ENCODE measurements at regions not wholly inside any gene's neighbourhood (a gene's known extent, or its start where the extent isn't known, plus 50 kb on each side); places are given as distances from the start of the nearest gene placed in this dataset.

DNA sequence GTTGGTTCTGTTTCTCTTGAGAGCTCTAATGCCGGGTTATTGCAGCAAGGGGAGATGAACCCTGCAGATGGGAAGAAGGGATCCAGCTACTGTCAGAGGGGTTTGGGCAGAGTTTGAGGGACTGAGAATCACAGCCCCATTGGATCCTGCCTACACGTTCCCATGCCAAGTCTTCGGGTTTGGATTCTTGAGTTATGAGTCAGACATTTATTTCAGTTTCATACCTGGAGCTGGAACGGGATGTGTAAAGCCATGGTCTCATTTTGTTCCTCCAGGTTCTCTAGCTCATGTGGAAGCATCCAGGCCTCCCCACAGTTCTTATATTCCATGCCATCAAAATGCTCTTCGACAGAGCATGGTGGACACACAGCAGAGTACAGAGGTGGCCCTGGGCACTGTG is 275.4 kb upstream of the IRX4 start:
- Histone ChIP-seq H3K4me1 (no peaks in the 10 kb centered on the region), H3K27ac (no peak overlapping the region), H3K36me3 (no peaks in the 10 kb centered on the region), H3K4me3 (no peak overlapping the region), H3K9me3 (no peaks in the 10 kb centered on the region), H3K27me3 (no peaks in the 10 kb centered on the region)
- no peak for DNase-seq (ENCODE audit: low spot score)
- TF ChIP-seq, protein P1, sequence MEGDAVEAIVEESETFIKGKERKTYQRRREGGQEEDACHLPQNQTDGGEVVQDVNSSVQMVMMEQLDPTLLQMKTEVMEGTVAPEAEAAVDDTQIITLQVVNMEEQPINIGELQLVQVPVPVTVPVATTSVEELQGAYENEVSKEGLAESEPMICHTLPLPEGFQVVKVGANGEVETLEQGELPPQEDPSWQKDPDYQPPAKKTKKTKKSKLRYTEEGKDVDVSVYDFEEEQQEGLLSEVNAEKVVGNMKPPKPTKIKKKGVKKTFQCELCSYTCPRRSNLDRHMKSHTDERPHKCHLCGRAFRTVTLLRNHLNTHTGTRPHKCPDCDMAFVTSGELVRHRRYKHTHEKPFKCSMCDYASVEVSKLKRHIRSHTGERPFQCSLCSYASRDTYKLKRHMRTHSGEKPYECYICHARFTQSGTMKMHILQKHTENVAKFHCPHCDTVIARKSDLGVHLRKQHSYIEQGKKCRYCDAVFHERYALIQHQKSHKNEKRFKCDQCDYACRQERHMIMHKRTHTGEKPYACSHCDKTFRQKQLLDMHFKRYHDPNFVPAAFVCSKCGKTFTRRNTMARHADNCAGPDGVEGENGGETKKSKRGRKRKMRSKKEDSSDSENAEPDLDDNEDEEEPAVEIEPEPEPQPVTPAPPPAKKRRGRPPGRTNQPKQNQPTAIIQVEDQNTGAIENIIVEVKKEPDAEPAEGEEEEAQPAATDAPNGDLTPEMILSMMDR (IDR thresholded peaks at IDR 0.05): no peak

DNA sequence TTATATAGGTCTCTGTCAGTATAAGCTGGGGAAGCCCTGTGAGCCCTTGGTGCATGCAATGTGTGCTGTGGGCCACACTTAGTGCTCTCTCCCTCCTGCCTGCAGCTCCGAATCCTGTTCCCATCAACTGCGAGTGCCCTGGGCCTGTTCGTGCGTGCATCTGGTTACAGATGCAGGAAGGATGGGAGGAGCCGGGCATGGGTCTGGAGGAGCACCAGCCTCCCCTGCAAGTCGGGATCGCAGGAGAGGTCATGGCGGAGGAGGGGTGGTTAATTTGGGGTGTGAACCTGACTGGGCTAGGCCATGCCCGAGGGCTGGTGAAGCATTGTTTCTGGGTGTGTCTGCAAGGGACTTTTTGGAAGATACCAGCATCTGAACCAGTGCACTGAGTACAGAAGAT is 274.6 kb upstream of the IRX4 start:
- Histone ChIP-seq H3K4me3 (no peak overlapping the region), H3K27ac (no peak overlapping the region), H3K9me3 (no peaks in the 10 kb centered on the region), H3K27me3 (no peaks in the 10 kb centered on the region), H3K4me1 (no peaks in the 10 kb centered on the region), H3K36me3 (no peaks in the 10 kb centered on the region)
- TF ChIP-seq, protein P1 (IDR thresholded peaks at IDR 0.05): no peak
- DNase-seq (ENCODE audit: low spot score): no peak

DNA sequence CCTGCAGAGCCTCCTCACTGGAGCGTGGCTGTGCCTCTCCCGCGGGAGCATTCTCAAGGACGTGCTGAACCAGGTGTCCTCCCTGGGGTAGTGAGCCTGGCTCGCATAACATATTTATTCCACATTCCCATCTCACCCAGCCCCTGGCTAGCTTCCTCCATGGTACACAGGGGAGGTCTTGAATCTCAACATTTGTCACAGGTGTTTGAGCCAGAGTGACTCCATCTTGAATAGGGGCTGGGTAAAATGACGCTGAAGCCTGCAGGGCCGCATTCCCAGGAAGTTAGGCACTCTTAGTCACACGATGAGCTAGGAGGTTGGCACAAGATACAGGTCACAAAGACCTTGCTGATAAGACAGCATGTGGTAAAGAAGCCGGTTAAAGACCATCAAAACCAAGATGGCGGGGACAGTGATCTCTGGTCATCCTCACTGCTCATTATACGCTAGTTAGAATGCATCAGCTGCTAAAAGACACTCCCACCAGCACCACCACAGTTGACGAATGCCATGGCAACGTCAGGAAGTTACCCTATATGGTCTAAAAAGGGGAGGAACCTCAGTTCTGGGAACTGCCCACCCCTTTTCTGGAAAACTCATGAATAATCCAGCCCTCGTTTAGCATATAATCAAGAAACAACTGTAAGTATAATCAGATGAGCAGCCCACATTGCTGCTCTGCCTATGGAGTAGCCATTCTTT is 273.8 kb upstream of the IRX4 start:
- no peak for DNase-seq (ENCODE audit: low spot score)
- H3K36me3 ChIP-seq: no peaks in the 10 kb centered on the region
- H3K27ac ChIP-seq: no peak overlapping the region
- no peaks in the 10 kb centered on the region for H3K27me3 ChIP-seq
- no peaks in the 10 kb centered on the region for H3K4me1 ChIP-seq
- H3K4me3 ChIP-seq: no peak overlapping the region
- no peaks in the 10 kb centered on the region for H3K9me3 ChIP-seq
- TF ChIP-seq, protein P1 (IDR thresholded peaks at IDR 0.05): no peak

GRCh38 chr5:2155556-2155955 is 272.8 kb upstream of the IRX4 start:
- Histone ChIP-seq H3K4me3 (no peak overlapping the region), H3K36me3 (no peaks in the 10 kb centered on the region), H3K4me1 (no peaks in the 10 kb centered on the region), H3K9me3 (no peaks in the 10 kb centered on the region), H3K27me3 (no peaks in the 10 kb centered on the region), H3K27ac (no peak overlapping the region)
- DNase-seq (ENCODE audit: low spot score): no peak
- TF ChIP-seq, protein P1 (IDR thresholded peaks at IDR 0.05): no peak

- Histone ChIP-seq H3K4me3 (no peak overlapping the region), H3K4me1 (no peaks in the 10 kb centered on the region), H3K27ac (no peak overlapping the region), H3K27me3 (no peaks in the 10 kb centered on the region), H3K36me3 (no peaks in the 10 kb centered on the region), H3K9me3 (no peaks in the 10 kb centered on the region)
- TF ChIP-seq, protein P1 (IDR thresholded peaks at IDR 0.05): no peak
- DNase-seq (ENCODE audit: low spot score): no peak
These were observed 271.1 kb upstream of the IRX4 start for GRCh38 chr5:2153802-2154201.

- Histone ChIP-seq H3K4me3 (no peak overlapping the region), H3K36me3 (no peaks in the 10 kb centered on the region), H3K27me3 (no peaks in the 10 kb centered on the region), H3K9me3 (no peaks in the 10 kb centered on the region), H3K4me1 (no peaks in the 10 kb centered on the region), H3K27ac (no peak overlapping the region)
- DNase-seq (ENCODE audit: low spot score): no peak
- TF ChIP-seq, protein P1 (IDR thresholded peaks at IDR 0.05): no peak
These were observed 270.6 kb upstream of the IRX4 start for GRCh38 chr5:2153350-2153749.
